Coronary artery (tissue), 2 donors: ENCODE measurements at regions not wholly inside any gene's neighbourhood (a gene's known extent, or its start where the extent isn't known, plus 50 kb on each side); places are given as distances from the start of the nearest gene placed in this dataset.

Experiments used
- DNase-seq: peaks from one replicate; pipeline ENCODE4 v3.0.0-alpha.2; 2017; ENCODE audit warnings: low spot score
- H3K27ac ChIP-seq, 2 donors: fragments of 200-600 bp; sonication (generic); one replicate each; pipeline ENCODE4 v1.5.1; 2016 to 2019
- H3K4me3 ChIP-seq: fragments of 200-600 bp; sonication (generic); 2 replicates; pipeline ENCODE4 v1.5.1; 2016; ENCODE audit warnings: mild to moderate bottlenecking, moderate library complexity
- TF ChIP-seq, protein P1 (sequence below): fragments of 200-600 bp; sonication (generic); IDR thresholded peaks from one replicate; pipeline ENCODE4 v1.5.1; 2019; ENCODE audit warnings: antibody characterized with exemption

- DNase-seq = no peak
- TF ChIP-seq, protein P1, sequence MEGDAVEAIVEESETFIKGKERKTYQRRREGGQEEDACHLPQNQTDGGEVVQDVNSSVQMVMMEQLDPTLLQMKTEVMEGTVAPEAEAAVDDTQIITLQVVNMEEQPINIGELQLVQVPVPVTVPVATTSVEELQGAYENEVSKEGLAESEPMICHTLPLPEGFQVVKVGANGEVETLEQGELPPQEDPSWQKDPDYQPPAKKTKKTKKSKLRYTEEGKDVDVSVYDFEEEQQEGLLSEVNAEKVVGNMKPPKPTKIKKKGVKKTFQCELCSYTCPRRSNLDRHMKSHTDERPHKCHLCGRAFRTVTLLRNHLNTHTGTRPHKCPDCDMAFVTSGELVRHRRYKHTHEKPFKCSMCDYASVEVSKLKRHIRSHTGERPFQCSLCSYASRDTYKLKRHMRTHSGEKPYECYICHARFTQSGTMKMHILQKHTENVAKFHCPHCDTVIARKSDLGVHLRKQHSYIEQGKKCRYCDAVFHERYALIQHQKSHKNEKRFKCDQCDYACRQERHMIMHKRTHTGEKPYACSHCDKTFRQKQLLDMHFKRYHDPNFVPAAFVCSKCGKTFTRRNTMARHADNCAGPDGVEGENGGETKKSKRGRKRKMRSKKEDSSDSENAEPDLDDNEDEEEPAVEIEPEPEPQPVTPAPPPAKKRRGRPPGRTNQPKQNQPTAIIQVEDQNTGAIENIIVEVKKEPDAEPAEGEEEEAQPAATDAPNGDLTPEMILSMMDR = no peak
- Histone ChIP-seq H3K4me3 (no peak overlapping the region), H3K27ac (no peak overlapping the region)
Measured at GRCh38 chr7:94169682-94170081, 165.5 kb upstream of the BET1 start.

DNA sequence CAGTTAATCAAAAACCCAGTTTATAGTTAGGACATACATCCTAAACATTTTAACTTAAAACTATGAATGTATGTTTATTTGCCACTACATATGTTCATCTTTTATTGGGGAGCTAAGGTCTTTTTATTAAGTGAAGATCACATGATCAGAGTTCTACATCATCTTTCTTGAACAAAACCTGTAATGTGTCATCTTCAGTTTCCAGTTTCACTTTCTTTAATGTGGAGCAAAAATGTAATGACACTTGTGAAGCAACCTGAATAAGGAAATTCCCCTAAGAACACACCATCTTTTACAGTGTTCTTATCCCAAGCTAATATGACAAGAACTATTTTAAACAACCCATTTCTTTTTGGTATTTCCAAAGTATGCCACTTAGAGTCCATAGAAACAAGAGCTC, 166.7 kb upstream of the BET1 start:
- DNase-seq = no peak
- Histone ChIP-seq H3K27ac (no peak overlapping the region), H3K4me3 (no peak overlapping the region)
- TF ChIP-seq, protein P1 = no peak

- no peak overlapping the region for H3K27ac ChIP-seq
- TF ChIP-seq, protein P1 = no peak
- DNase-seq = no peak
- H3K4me3 ChIP-seq = no peak overlapping the region
Measured at GRCh38 chr7:94173436-94173835, 169.3 kb upstream of the BET1 start.

- DNase-seq = no peak
- Histone ChIP-seq H3K4me3 (no peak overlapping the region), H3K27ac (no peak overlapping the region)
- TF ChIP-seq, protein P1 = no peak
Measured at GRCh38 chr7:94174375-94174774, 170.2 kb upstream of the BET1 start.

GRCh38 chr7:94174956-94175355, 170.8 kb upstream of the BET1 start:
- Histone ChIP-seq H3K27ac (no peak overlapping the region), H3K4me3 (no peak overlapping the region)
- DNase-seq = no peak
- TF ChIP-seq, protein P1 = no peak

DNA sequence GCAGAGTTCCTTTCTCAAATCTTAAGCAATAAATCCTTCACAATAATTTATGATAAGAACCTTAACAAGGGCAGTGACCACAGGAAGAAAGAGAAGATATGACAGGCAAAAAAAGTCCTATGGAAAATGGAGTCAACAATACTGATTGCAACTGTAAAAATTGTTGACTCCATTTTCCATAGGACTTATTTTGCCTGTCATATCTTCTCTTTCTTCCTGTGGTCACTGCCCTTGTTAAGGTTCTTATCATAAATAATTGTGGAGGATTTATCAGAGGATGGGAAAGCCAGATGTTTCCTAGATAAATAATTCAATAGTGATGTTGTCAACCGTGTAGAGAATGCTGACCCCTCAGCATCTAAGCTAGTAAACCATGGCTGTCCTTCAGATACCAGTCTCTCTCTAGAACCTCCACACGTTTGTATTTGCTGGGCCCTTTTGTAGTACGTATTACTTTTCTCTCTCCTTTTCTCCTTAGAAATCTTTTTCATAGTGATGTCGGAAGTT, 172.6 kb upstream of the BET1 start:
- no peak for DNase-seq
- Histone ChIP-seq H3K27ac (no peak overlapping the region), H3K4me3 (no peak overlapping the region)
- TF ChIP-seq, protein P1 = no peak

DNA sequence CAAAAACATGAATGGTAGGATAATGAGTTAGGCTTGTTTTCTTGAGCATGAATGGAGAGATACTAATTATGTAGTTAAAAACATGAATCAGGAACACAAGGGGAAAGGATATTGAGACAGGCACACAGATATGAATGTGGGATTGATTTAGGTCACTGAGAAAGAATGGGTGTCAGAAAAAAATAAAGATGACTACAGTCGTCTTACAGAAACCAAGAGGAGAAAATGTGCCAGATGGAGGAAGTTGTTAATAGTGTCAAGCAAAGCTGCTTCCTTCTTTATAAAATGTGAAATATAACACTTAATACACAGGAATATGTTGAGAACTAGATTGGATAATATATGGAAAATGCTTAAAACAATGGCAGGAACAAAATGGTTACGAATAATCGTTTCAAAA, 173.3 kb upstream of the BET1 start:
- TF ChIP-seq, protein P1 = no peak
- Histone ChIP-seq H3K27ac (no peak overlapping the region), H3K4me3 (no peak overlapping the region)
- DNase-seq = no peak
